IMR-90 (cell line): ENCODE measurements at regions not wholly inside any gene's neighbourhood (a gene's known extent, or its start where the extent isn't known, plus 50 kb on each side); places are given as distances from the start of the nearest gene placed in this dataset.

Experiments used
- CTCF ChIP-seq: conservative IDR thresholded peaks from 2 replicates; pipeline ENCODE4 v1.5.1; 2012; ENCODE audit warnings: mild to moderate bottlenecking, low read depth, low read length, improper control_type of control experiment
- POLR2A ChIP-seq: IDR thresholded peaks from 2 replicates; pipeline ENCODE4 v1.6.1; 2012; ENCODE audit warnings: mild to moderate bottlenecking, low read depth, low read length

DNA sequence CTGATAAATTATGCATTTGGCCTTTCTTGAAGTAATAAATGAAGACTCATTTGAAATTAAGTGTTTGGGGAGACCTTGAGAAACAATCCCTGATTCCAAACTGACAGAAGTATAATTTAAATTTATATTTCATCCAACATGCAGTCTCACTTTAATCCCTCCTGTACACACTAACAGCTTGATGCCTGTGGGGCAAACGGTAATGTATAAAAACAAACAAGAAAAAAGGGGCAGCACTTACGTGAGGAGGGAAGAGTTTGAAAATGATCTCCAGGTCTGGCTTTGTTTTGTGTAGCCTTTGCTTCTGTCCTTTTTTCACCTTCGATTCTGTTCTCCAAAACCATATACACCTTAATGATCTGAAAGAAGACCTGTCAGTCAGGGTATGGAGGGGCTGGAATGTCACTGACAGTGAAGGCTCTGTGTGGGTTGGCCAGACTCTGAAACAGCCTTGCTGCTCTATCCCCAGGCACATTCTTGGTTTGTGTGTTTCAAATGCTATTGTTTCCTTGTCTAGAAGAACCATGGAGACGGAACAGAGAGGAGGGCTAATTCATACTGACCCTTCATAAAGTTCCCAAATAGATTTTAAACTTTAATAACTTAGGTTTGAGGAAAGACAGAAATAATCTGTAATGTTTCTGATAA, 338.2 kb upstream of the WWC1 start:
- TF ChIP-seq POLR2A (no peak), CTCF (no peak)
